KMS-11 (cell line): ENCODE measurements at regions not wholly inside any gene's neighbourhood (a gene's known extent, or its start where the extent isn't known, plus 50 kb on each side); places are given as distances from the start of the nearest gene placed in this dataset.
"Not testable (repeated sequence)": the region's sequence is repeated elsewhere in the genome, so short reads cannot be mapped to it uniquely, and the experiment has no call there.

ENCODE experiments used
- H2AFZ ChIP-seq: fragments of 200-600 bp; sonication (generic); 2 replicates; pipeline ENCODE4 v1.6.1; 2016; ENCODE audit warnings: antibody characterized with exemption, mixed run types, low read depth
- H3K27ac ChIP-seq: fragments of 200-600 bp; sonication (generic); 2 replicates; pipeline ENCODE4 v1.6.1; 2016; ENCODE audit warnings: mild to moderate bottlenecking, mixed run types
- H3K27me3 ChIP-seq: fragments of 200-600 bp; sonication (generic); 2 replicates; pipeline ENCODE4 v1.6.1; 2017; ENCODE audit warnings: mild to moderate bottlenecking, low read depth, mixed run types, moderate library complexity; ENCODE audit not compliant: insufficient read depth
- H3K36me3 ChIP-seq: fragments of 200-600 bp; sonication (generic); 2 replicates; pipeline ENCODE4 v1.6.1; 2017; ENCODE audit warnings: mild to moderate bottlenecking, mixed run types; ENCODE audit not compliant: insufficient read depth
- H3K4me1 ChIP-seq: fragments of 200-600 bp; sonication (generic); 2 replicates; pipeline ENCODE4 v1.6.1; 2016; ENCODE audit warnings: mild to moderate bottlenecking, low read depth, mixed run types; ENCODE audit not compliant: poor library complexity, severe bottlenecking
- H3K4me2 ChIP-seq: fragments of 200-600 bp; sonication (generic); 2 replicates; pipeline ENCODE4 v1.7.0; 2016; ENCODE audit warnings: mild to moderate bottlenecking, mixed run types
- H3K4me3 ChIP-seq: fragments of 200-600 bp; sonication (generic); IDR thresholded peaks from 2 replicates; pipeline ENCODE4 v1.6.1; 2017; ENCODE audit warnings: low read depth, low read length, mixed read lengths; ENCODE audit not compliant: insufficient read depth
- H3K79me2 ChIP-seq: fragments of 200-600 bp; sonication (generic); 2 replicates; pipeline ENCODE4 v1.6.1; 2016; ENCODE audit warnings: low read depth, mixed run types; ENCODE audit not compliant: insufficient read depth
- H3K9ac ChIP-seq: fragments of 200-600 bp; sonication (generic); 2 replicates; pipeline ENCODE4 v1.6.1; 2016; ENCODE audit warnings: mild to moderate bottlenecking, mixed run types
- H4K20me1 ChIP-seq: fragments of 200-600 bp; sonication (generic); 2 replicates; pipeline ENCODE4 v1.6.1; 2016; ENCODE audit warnings: mild to moderate bottlenecking, mixed run types; ENCODE audit not compliant: insufficient read depth
- CTCF ChIP-seq: fragments of 200-600 bp; sonication (generic); conservative IDR thresholded peaks from 2 replicates; pipeline ENCODE4 v1.6.1; 2017; ENCODE audit warnings: low read depth, mild to moderate bottlenecking, antibody characterized with exemption, low read length, moderate library complexity, mixed read lengths

- H3K27me3 ChIP-seq: no peaks in the 10 kb centered on the region
- no peaks in the 10 kb centered on the region for H3K36me3 ChIP-seq
- no peak for TF ChIP-seq CTCF
- no peaks in the 10 kb centered on the region for H3K79me2 ChIP-seq
- H3K27ac ChIP-seq: no peak overlapping the region
- no peak overlapping the region for H3K4me2 ChIP-seq
- no peak overlapping the region for H2AFZ ChIP-seq
- H4K20me1 ChIP-seq: no peaks in the 10 kb centered on the region
- no peak overlapping the region for H3K4me3 ChIP-seq
- H3K4me1 ChIP-seq: no peaks in the 10 kb centered on the region
- no peak overlapping the region for H3K9ac ChIP-seq
These were observed 68.2 kb downstream of the BARX1 start for GRCh38 chr9:93886911-93887310.

- no peak overlapping the region for H2AFZ ChIP-seq
- H3K27me3 ChIP-seq: no peaks in the 10 kb centered on the region
- no peaks in the 10 kb centered on the region for H3K4me1 ChIP-seq
- TF ChIP-seq CTCF: no peak
- H3K79me2 ChIP-seq: no peaks in the 10 kb centered on the region
- H3K36me3 ChIP-seq: no peaks in the 10 kb centered on the region
- H3K27ac ChIP-seq: no peak overlapping the region
- no peak overlapping the region for H3K4me3 ChIP-seq
- H3K9ac ChIP-seq: no peak overlapping the region
- H4K20me1 ChIP-seq: no peaks in the 10 kb centered on the region
- H3K4me2 ChIP-seq: no peak overlapping the region
These were observed 70.3 kb downstream of the BARX1 start for GRCh38 chr9:93884808-93885207.

- H3K27ac ChIP-seq, H3K4me2 ChIP-seq, H3K4me3 ChIP-seq, H3K27me3 ChIP-seq, H4K20me1 ChIP-seq, H3K36me3 ChIP-seq, H3K79me2 ChIP-seq, H3K9ac ChIP-seq, H2AFZ ChIP-seq, H3K4me1 ChIP-seq: not testable (repeated sequence)
These were observed 75.3 kb downstream of the BARX1 start for GRCh38 chr9:93879662-93880407.

- no peaks in the 10 kb centered on the region for H3K79me2 ChIP-seq
- no peaks in the 10 kb centered on the region for H4K20me1 ChIP-seq
- H3K9ac ChIP-seq: no peak overlapping the region
- no peak for TF ChIP-seq CTCF
- no peaks in the 10 kb centered on the region for H3K27me3 ChIP-seq
- no peak overlapping the region for H3K4me2 ChIP-seq
- no peak overlapping the region for H3K4me3 ChIP-seq
- H2AFZ ChIP-seq: no peak overlapping the region
- no peak overlapping the region for H3K27ac ChIP-seq
- H3K36me3 ChIP-seq: no peaks in the 10 kb centered on the region
- no peaks in the 10 kb centered on the region for H3K4me1 ChIP-seq
These were observed 79.8 kb downstream of the BARX1 start for GRCh38 chr9:93875330-93875729.

- TF ChIP-seq CTCF: no peak
- Histone ChIP-seq H3K4me3 (no peak overlapping the region), H3K4me1 (no peaks in the 10 kb centered on the region), H3K9ac (no peak overlapping the region), H4K20me1 (no peaks in the 10 kb centered on the region), H3K27me3 (no peaks in the 10 kb centered on the region), H3K36me3 (no peaks in the 10 kb centered on the region), H3K79me2 (no peaks in the 10 kb centered on the region), H2AFZ (no peak overlapping the region), H3K4me2 (no peak overlapping the region), H3K27ac (no peak overlapping the region)
These were observed 80.9 kb downstream of the BARX1 start for GRCh38 chr9:93874242-93874641.
